CD14-positive monocyte (primary cell): ENCODE measurements at regions not wholly inside any gene's neighbourhood (a gene's known extent, or its start where the extent isn't known, plus 50 kb on each side); places are given as distances from the start of the nearest gene placed in this dataset.
"Not testable (repeated sequence)": the region's sequence is repeated elsewhere in the genome, so short reads cannot be mapped to it uniquely, and the experiment has no call there.

Source experiments
- DNase-seq, 3 donors: peaks; one replicate each; pipeline ENCODE4 v3.0.0-alpha.2; 2011 to 2022
- H2AFZ ChIP-seq: 2 replicates; pipeline ENCODE4 v1.6.0; 2012; ENCODE audit warnings: mild to moderate bottlenecking, low read depth, low read length, inconsistent platforms; ENCODE audit not compliant: insufficient read depth, poor library complexity, severe bottlenecking
- H3K27ac ChIP-seq, 2 donors: 1 replicate in 1 of 2; 2 replicates in 1 of 2; pipeline ENCODE4 v1.5.1; 2012 to 2013; ENCODE audit warnings: low read length in 2 of 2, control low read depth in 1 of 2, inconsistent platforms in 1 of 2, low read depth in 1 of 2, mild to moderate bottlenecking in 1 of 2
- H3K27me3 ChIP-seq, 2 donors: one replicate each; pipeline versions ENCODE4 v1.6.0 to v1.6.1; 2011 to 2013; ENCODE audit warnings: low read length in 2 of 2; ENCODE audit not compliant: control insufficient read depth in 2 of 2, insufficient read depth in 2 of 2
- H3K36me3 ChIP-seq, 2 donors: replicated peaks in 1 of 2; 1 replicate in 1 of 2; 2 replicates in 1 of 2; pipeline versions ENCODE4 v1.5.1 to v1.6.1; 2012 to 2013; ENCODE audit warnings: low read length in 2 of 2, control low read depth in 1 of 2, inconsistent platforms in 1 of 2, mild to moderate bottlenecking in 1 of 2; ENCODE audit not compliant: insufficient read depth in 2 of 2, control insufficient read depth in 1 of 2
- H3K4me1 ChIP-seq, 2 donors: 1 replicate in 1 of 2; 2 replicates in 1 of 2; pipeline versions ENCODE4 v1.5.1 to v1.6.1; 2012 to 2013; ENCODE audit warnings: low read length in 2 of 2, control low read depth in 1 of 2, inconsistent platforms in 1 of 2, mild to moderate bottlenecking in 1 of 2, moderate library complexity in 1 of 2; ENCODE audit not compliant: insufficient read depth in 2 of 2, control insufficient read depth in 1 of 2
- H3K4me2 ChIP-seq: replicated peaks from 2 replicates; pipeline ENCODE3; 2012; ENCODE audit warnings: low read length, moderate library complexity, mild to moderate bottlenecking; ENCODE audit not compliant: poor library complexity, severe bottlenecking; ENCODE audit errors: extremely low read depth
- H3K4me3 ChIP-seq, 3 experiments: fragments of 200-600 bp in 1 of 3; sonication (generic) in 1 of 3; replicated peaks in 1 of 3; 1 replicate in 2 of 3; 2 replicates in 1 of 3; pipeline ENCODE4 v1.5.1; 2011 to 2013; ENCODE audit warnings: low read length in 3 of 3, mild to moderate bottlenecking in 3 of 3, control low read depth in 2 of 3, low read depth in 2 of 3, inconsistent platforms in 1 of 3, moderate library complexity in 1 of 3
- H3K79me2 ChIP-seq: 2 replicates; pipeline ENCODE4 v1.6.0; 2012; ENCODE audit warnings: mild to moderate bottlenecking, control low read depth, inconsistent platforms, low read length, moderate library complexity; ENCODE audit not compliant: insufficient read depth
- H3K9ac ChIP-seq: 2 replicates; pipeline ENCODE4 v1.6.0; 2017; ENCODE audit warnings: low read length, mild to moderate bottlenecking; ENCODE audit not compliant: insufficient read depth, poor library complexity, severe bottlenecking
- H3K9me3 ChIP-seq, 2 donors: replicated peaks in 1 of 2; 1 replicate in 1 of 2; 2 replicates in 1 of 2; pipeline versions ENCODE4 v1.5.1 to v1.6.1; 2012 to 2013; ENCODE audit warnings: low read length in 2 of 2, control low read depth in 1 of 2; ENCODE audit not compliant: control insufficient read depth in 1 of 2, insufficient read depth in 1 of 2
- H4K20me1 ChIP-seq: 2 replicates; pipeline ENCODE4 v1.6.0; 2012; ENCODE audit warnings: mild to moderate bottlenecking, low read length, control low read depth, moderate library complexity; ENCODE audit not compliant: insufficient read depth
- H3K27ac Mint-ChIP-seq, 7 donors: one replicate each; pipeline ENCODE4 v1.8.0; 2020; ENCODE audit warnings: mild to moderate bottlenecking in 7 of 7, mixed read lengths in 7 of 7, moderate library complexity in 6 of 7, inconsistent platforms in 2 of 7
- H3K27me3 Mint-ChIP-seq, 3 donors: one replicate each; pipeline ENCODE4 v1.8.0; 2021 to 2022; ENCODE audit warnings: low read depth in 3 of 3, mild to moderate bottlenecking in 3 of 3, mixed read lengths in 3 of 3, moderate library complexity in 3 of 3, inconsistent platforms in 1 of 3
- H3K36me3 Mint-ChIP-seq, 2 donors: one replicate each; pipeline ENCODE4 v1.8.0; 2020; ENCODE audit warnings: mixed read lengths in 2 of 2, inconsistent platforms in 1 of 2, mild to moderate bottlenecking in 1 of 2
- H3K4me1 Mint-ChIP-seq: one replicate; pipeline ENCODE4 v1.8.0; 2020; ENCODE audit warnings: mild to moderate bottlenecking, mixed read lengths
- H3K4me3 Mint-ChIP-seq, 2 donors: one replicate each; pipeline ENCODE4 v1.8.0; 2020; ENCODE audit warnings: mild to moderate bottlenecking in 2 of 2, mixed read lengths in 2 of 2, moderate library complexity in 1 of 2
- H3K9me3 Mint-ChIP-seq, 7 donors: one replicate each; pipeline ENCODE4 v1.8.0; 2020 to 2022; ENCODE audit warnings: mixed read lengths in 7 of 7, mild to moderate bottlenecking in 6 of 7, moderate library complexity in 6 of 7, inconsistent platforms in 2 of 7
- WGBS: methylation state at CpG from one replicate; pipeline ENCODE4 v1.1.5; 2013; ENCODE audit warnings: missing lambda C conversion rate; ENCODE audit not compliant: insufficient coverage; 5-methylcytosine and 5-hydroxymethylcytosine counted together
- intact Hi-C, 2 donors: fragments of 100-400 bp; cut with micrococcal nuclease; formaldehyde crosslinking; loops; one replicate each; pipeline versions ENCODE4 v1.15.0 to v1.15.1; 2023
- TF ChIP-seq, protein P1 (sequence below): fragments of 200-600 bp; IDR thresholded peaks from one replicate; pipeline ENCODE4 v1.8.0; 2022; ENCODE audit warnings: antibody characterized with exemption, mild to moderate bottlenecking

GRCh38 chr10:109237050-109237449 is 686.3 kb downstream of the XPNPEP1 start:
- no peak overlapping the region for H3K4me3 ChIP-seq
- H3K4me1 Mint-ChIP-seq = no peaks in the 10 kb centered on the region

GRCh38 chr10:109223533-109223932 is 699.8 kb downstream of the XPNPEP1 start:
- H3K27ac Mint-ChIP-seq, intact Hi-C loops, H3K4me3 Mint-ChIP-seq, H3K4me3 ChIP-seq, H2AFZ ChIP-seq, H3K4me2 ChIP-seq, H3K27me3 ChIP-seq, H4K20me1 ChIP-seq, DNase-seq, H3K36me3 Mint-ChIP-seq, H3K36me3 ChIP-seq, H3K4me1 ChIP-seq, H3K79me2 ChIP-seq, H3K27ac ChIP-seq, H3K27me3 Mint-ChIP-seq, H3K9ac ChIP-seq, H3K4me1 Mint-ChIP-seq: not testable (repeated sequence)
- H3K9me3 Mint-ChIP-seq = peaks cover 0 to 12% (median 5%) of the 10 kb centered on the region in 7 donors
- 96% methylated on average over 12 of the region's 13 CpGs for WGBS
- H3K9me3 ChIP-seq = peaks cover 10 to 14% of the 10 kb centered on the region in 2 donors

More at GRCh38 chr10:109237050-109237449, 686.3 kb downstream of the XPNPEP1 start:
- Mint-ChIP-seq H3K4me3 (no peak overlapping the region), H3K9me3 (peaks cover 2 to 14% (median 6%) of the 10 kb centered on the region in 7 donors), H3K27ac (no peak overlapping the region), H3K36me3 (no peaks in the 10 kb centered on the region), H3K27me3 (peaks cover 0 to 2% (median 0%) of the 10 kb centered on the region in 3 donors)
- no peaks in the 10 kb centered on the region for H4K20me1 ChIP-seq
- H3K36me3 ChIP-seq = no peaks in the 10 kb centered on the region
- TF ChIP-seq, protein P1, sequence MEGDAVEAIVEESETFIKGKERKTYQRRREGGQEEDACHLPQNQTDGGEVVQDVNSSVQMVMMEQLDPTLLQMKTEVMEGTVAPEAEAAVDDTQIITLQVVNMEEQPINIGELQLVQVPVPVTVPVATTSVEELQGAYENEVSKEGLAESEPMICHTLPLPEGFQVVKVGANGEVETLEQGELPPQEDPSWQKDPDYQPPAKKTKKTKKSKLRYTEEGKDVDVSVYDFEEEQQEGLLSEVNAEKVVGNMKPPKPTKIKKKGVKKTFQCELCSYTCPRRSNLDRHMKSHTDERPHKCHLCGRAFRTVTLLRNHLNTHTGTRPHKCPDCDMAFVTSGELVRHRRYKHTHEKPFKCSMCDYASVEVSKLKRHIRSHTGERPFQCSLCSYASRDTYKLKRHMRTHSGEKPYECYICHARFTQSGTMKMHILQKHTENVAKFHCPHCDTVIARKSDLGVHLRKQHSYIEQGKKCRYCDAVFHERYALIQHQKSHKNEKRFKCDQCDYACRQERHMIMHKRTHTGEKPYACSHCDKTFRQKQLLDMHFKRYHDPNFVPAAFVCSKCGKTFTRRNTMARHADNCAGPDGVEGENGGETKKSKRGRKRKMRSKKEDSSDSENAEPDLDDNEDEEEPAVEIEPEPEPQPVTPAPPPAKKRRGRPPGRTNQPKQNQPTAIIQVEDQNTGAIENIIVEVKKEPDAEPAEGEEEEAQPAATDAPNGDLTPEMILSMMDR = no peak
- H2AFZ ChIP-seq = no peak overlapping the region
- WGBS = 80% methylated on average over 1 of the region's 2 CpGs
- peaks cover 6 to 8% of the 10 kb centered on the region in 2 donors for H3K9me3 ChIP-seq
- no peaks in the 10 kb centered on the region for H3K4me1 ChIP-seq
- H3K4me2 ChIP-seq = no peak overlapping the region
- DNase-seq = no peak
- intact Hi-C loops = no loop called here
- H3K27ac ChIP-seq = no peak overlapping the region
- H3K79me2 ChIP-seq = no peaks in the 10 kb centered on the region
- H3K9ac ChIP-seq = no peak overlapping the region
- no peaks in the 10 kb centered on the region for H3K27me3 ChIP-seq
